T47D (cell line): ENCODE measurements at regions not wholly inside any gene's neighbourhood (a gene's known extent, or its start where the extent isn't known, plus 50 kb on each side); places are given as distances from the start of the nearest gene placed in this dataset.

Source experiments
- DNase-seq, 2 experiments: peaks; one replicate each; pipeline versions ENCODE4 v3.0.0 to v3.0.0-alpha.2; 2011 to 2012; ENCODE audit warnings: low read depth in 1 of 2, low spot score in 1 of 2
- JUND ChIP-seq: IDR thresholded peaks from 2 replicates; pipeline ENCODE4 v1.6.1; 2012; ENCODE audit warnings: low read depth
- in situ Hi-C: cut with HindIII; loops from 2 replicates; pipeline ENCODE4 v1.10.0; 2016; ENCODE audit warnings: low sequenced_read_pairs, low pct_unique_long_range_greater_than_20kb

- in situ Hi-C loops: no loop called here
- TF ChIP-seq JUND: no peak
- no peak for DNase-seq
These were observed 933.9 kb upstream of the LRRTM1 start for GRCh38 chr2:81238462-81238861.

- no peak for TF ChIP-seq JUND
- in situ Hi-C loops: no loop called here
- DNase-seq: no peak
These were observed 931.0 kb upstream of the LRRTM1 start for GRCh38 chr2:81235601-81236000.

- in situ Hi-C loops: no loop called here
- no peak for TF ChIP-seq JUND
- no peak for DNase-seq
These were observed 930.2 kb upstream of the LRRTM1 start for GRCh38 chr2:81234711-81235110.

- no peak for DNase-seq
- no peak for TF ChIP-seq JUND
- in situ Hi-C loops: no loop called here
These were observed 921.2 kb upstream of the LRRTM1 start for GRCh38 chr2:81225756-81226155.

GRCh38 chr2:81213598-81213997 is 909.0 kb upstream of the LRRTM1 start:
- in situ Hi-C loops: no loop called here
- no peak for TF ChIP-seq JUND
- DNase-seq: no peak

- in situ Hi-C loops: no loop called here
- DNase-seq: no peak
- TF ChIP-seq JUND: no peak
These were observed 901.7 kb upstream of the LRRTM1 start for GRCh38 chr2:81206216-81206615.

GRCh38 chr2:81196933-81197628 is 892.5 kb upstream of the LRRTM1 start:
- no peak for TF ChIP-seq JUND

GRCh38 chr2:81196383-81196851 is 891.9 kb upstream of the LRRTM1 start:
- DNase-seq: no peak
- in situ Hi-C loops: no loop called here
- TF ChIP-seq JUND: no peak

More at GRCh38 chr2:81196933-81197628, 892.5 kb upstream of the LRRTM1 start:
- in situ Hi-C loops: no loop called here
- no peak for DNase-seq

GRCh38 chr2:81195774-81196382 is 891.3 kb upstream of the LRRTM1 start:
- in situ Hi-C loops: no loop called here
- no peak for TF ChIP-seq JUND
- no peak for DNase-seq

GRCh38 chr2:81195017-81195773 is 890.6 kb upstream of the LRRTM1 start:
- no peak for DNase-seq
- in situ Hi-C loops: no loop called here
- no peak for TF ChIP-seq JUND

GRCh38 chr2:81194581-81194980 is 890.0 kb upstream of the LRRTM1 start:
- DNase-seq: no peak
- no peak for TF ChIP-seq JUND
- in situ Hi-C loops: no loop called here

GRCh38 chr2:81194176-81194575 is 889.6 kb upstream of the LRRTM1 start:
- in situ Hi-C loops: no loop called here

GRCh38 chr2:81181845-81182244 is 877.3 kb upstream of the LRRTM1 start:
- in situ Hi-C loops: no loop called here
- DNase-seq: no peak
- no peak for TF ChIP-seq JUND

More at GRCh38 chr2:81194176-81194575, 889.6 kb upstream of the LRRTM1 start:
- no peak for DNase-seq
- TF ChIP-seq JUND: no peak
